HG03521 (cell line): ENCODE measurements at regions not wholly inside any gene's neighbourhood (a gene's known extent, or its start where the extent isn't known, plus 50 kb on each side); places are given as distances from the start of the nearest gene placed in this dataset.
"Not testable (repeated sequence)": the region's sequence is repeated elsewhere in the genome, so short reads cannot be mapped to it uniquely, and the experiment has no call there.

Source experiments
- ATAC-seq: cut with Tn5 transposase; IDR thresholded peaks from one replicate; pipeline ENCODE4 v1.9.1; 2021; ENCODE audit warnings: mild to moderate bottlenecking, moderate library complexity; ENCODE audit not compliant: unreplicated experiment

GRCh38 chr19:27971071-27971470, 1241.9 kb downstream of the UQCRFS1 start:
- no peak for ATAC-seq

- ATAC-seq = no peak
Observed at GRCh38 chr19:27966390-27966816, 1246.5 kb downstream of the UQCRFS1 start.

- ATAC-seq = no peak
Observed at GRCh38 chr19:27964185-27964584, 1248.8 kb downstream of the UQCRFS1 start.

- no peak for ATAC-seq
Observed at GRCh38 chr19:27962264-27962663, 1250.7 kb downstream of the UQCRFS1 start.

- ATAC-seq = no peak
Observed at GRCh38 chr19:27955485-27956480, 1257.2 kb downstream of the UQCRFS1 start.

- not testable (repeated sequence) for ATAC-seq
Observed at GRCh38 chr19:27942607-27943006, 1270.3 kb downstream of the UQCRFS1 start.

- no peak for ATAC-seq
Observed at GRCh38 chr19:27936139-27936538, 1276.8 kb downstream of the UQCRFS1 start.

- ATAC-seq = no peak
Observed at GRCh38 chr19:27935669-27936068, 1277.3 kb downstream of the UQCRFS1 start.

GRCh38 chr19:27929399-27929798, 1283.6 kb downstream of the UQCRFS1 start:
- ATAC-seq = no peak

- ATAC-seq = no peak
Observed at GRCh38 chr19:27925202-27925601, 1287.7 kb downstream of the UQCRFS1 start.

- no peak for ATAC-seq
Observed at GRCh38 chr19:27922970-27923369, 1290.0 kb downstream of the UQCRFS1 start.

GRCh38 chr19:27920774-27921173, 1292.2 kb downstream of the UQCRFS1 start:
- no peak for ATAC-seq

- no peak for ATAC-seq
Observed at GRCh38 chr19:27918818-27919217, 1294.1 kb downstream of the UQCRFS1 start.

GRCh38 chr19:27911122-27911898, 1301.6 kb downstream of the UQCRFS1 start:
- no peak for ATAC-seq

GRCh38 chr19:27909861-27910260, 1303.1 kb downstream of the UQCRFS1 start:
- no peak for ATAC-seq

GRCh38 chr19:27909185-27909840, 1303.6 kb downstream of the UQCRFS1 start:
- no peak for ATAC-seq

- ATAC-seq = no peak
Observed at GRCh38 chr19:27906081-27906480, 1306.9 kb downstream of the UQCRFS1 start.

GRCh38 chr19:27905074-27905473, 1307.9 kb downstream of the UQCRFS1 start:
- no peak for ATAC-seq

GRCh38 chr19:27901078-27901477, 1311.9 kb downstream of the UQCRFS1 start:
- ATAC-seq = no peak

- ATAC-seq = no peak
Observed at GRCh38 chr19:27896091-27896490, 1316.9 kb downstream of the UQCRFS1 start.
